ENCODE measurements at regions not wholly inside any gene's neighbourhood (a gene's known extent, or its start where the extent isn't known, plus 50 kb on each side); places are given as distances from the start of the nearest gene placed in this dataset.

GRCh38 chr3:13265507-13265906 is 154.6 kb downstream of the NUP210 start:
- no peaks in the 10 kb centered on the region; a peak in 1 of 4 replicates for H3K27me3 ChIP-seq (replicated peaks in 1 of 2; ENCODE audit: control insufficient read depth in 2 of 2, insufficient read depth in 2 of 2, low read length in 1 of 2)
- no peaks in the 10 kb centered on the region for H4K20me1 ChIP-seq (ENCODE audit: control insufficient read depth, insufficient read depth)
- SMC1A ChIA-PET (ENCODE audit: uncharacterized antibody, unreplicated experiment): no interaction called here
- H3K4me1 ChIP-seq (ENCODE audit: control insufficient read depth, insufficient read depth, low read length): peaks cover 8% of the 10 kb centered on the region; the same call in 1 of the 2 replicates
- CTCF ChIA-PET: interaction anchor here (0.8 kb wide), 1 partner anchor 12 kb away, joined by 4 read pairs; no protein-coding TSS in a partner anchor
- no peak for FAIRE-seq
- no peak overlapping the region for H3K4me3 ChIP-seq
- ATAC-seq: no peak
- no peak overlapping the region for H3K4me2 ChIP-seq (ENCODE audit: control insufficient read depth, insufficient read depth)
- H3K27ac ChIP-seq (ENCODE audit: control insufficient read depth, insufficient read depth): no peak overlapping the region
- POLR2A ChIA-PET: interaction anchor here (0.6 to 0.7 kb wide), 2 partner anchors 8 to 23 kb away, joined by 3 to 5 read pairs; no protein-coding TSS in a partner anchor
- DNase-seq (ENCODE audit: low read depth, low spot score): no peak
- H3K36me3 ChIP-seq (ENCODE audit: control insufficient read depth in 2 of 2, insufficient read depth in 2 of 2, low read length in 1 of 2): no peaks in the 10 kb centered on the region
- no peak overlapping the region for H3K9ac ChIP-seq (ENCODE audit: control insufficient read depth, insufficient read depth, low read length)
- H3K79me2 ChIP-seq (ENCODE audit: control insufficient read depth, insufficient read depth, low read length): no peaks in the 10 kb centered on the region
- RAD21 ChIA-PET (ENCODE audit: unreplicated experiment): no interaction called here
- H3K9me3 ChIP-seq (replicated peaks; ENCODE audit: control insufficient read depth, insufficient read depth, low read length): no peaks in the 10 kb centered on the region; the same call in 2 of the 3 replicates
- in situ Hi-C loops (cut with MboI) (no loop called here), intact Hi-C loops (cut with micrococcal nuclease; ENCODE audit: unreplicated experiment) (no loop called here)
- BruUV-seq (replicated peaks): no TSS peak
- H2AFZ ChIP-seq (ENCODE audit: control insufficient read depth, low read depth, low read length): no peak overlapping the region
- WGBS (ENCODE audit: insufficient coverage, insufficient replicate concordance, low lambda C conversion rate, missing lambda C conversion rate): 14% methylated on average over 3 of the region's 3 CpGs
- no peak for TF ChIP-seq ATF7 (IDR thresholded peaks at IDR 0.05; ENCODE audit: low read depth)
- TF ChIP-seq MTA3 (IDR thresholded peaks at IDR 0.05; ENCODE audit: borderline replicate concordance, low read length): no peak
- TF ChIP-seq TBL1XR1 (IDR thresholded peaks at IDR 0.05; ENCODE audit: low read depth, low read length): no peak
- TF ChIP-seq LARP7 (IDR thresholded peaks at IDR 0.05): no peak
- no peak for TF ChIP-seq CUX1 (IDR thresholded peaks at IDR 0.05; ENCODE audit: insufficient replicate concordance, low read depth, low read length)
- no peak for TF ChIP-seq EGR1 (IDR thresholded peaks at IDR 0.05; ENCODE audit: borderline replicate concordance in 1 of 2, low read depth in 2 of 2, low read length in 2 of 2)
- TF ChIP-seq, protein P1, sequence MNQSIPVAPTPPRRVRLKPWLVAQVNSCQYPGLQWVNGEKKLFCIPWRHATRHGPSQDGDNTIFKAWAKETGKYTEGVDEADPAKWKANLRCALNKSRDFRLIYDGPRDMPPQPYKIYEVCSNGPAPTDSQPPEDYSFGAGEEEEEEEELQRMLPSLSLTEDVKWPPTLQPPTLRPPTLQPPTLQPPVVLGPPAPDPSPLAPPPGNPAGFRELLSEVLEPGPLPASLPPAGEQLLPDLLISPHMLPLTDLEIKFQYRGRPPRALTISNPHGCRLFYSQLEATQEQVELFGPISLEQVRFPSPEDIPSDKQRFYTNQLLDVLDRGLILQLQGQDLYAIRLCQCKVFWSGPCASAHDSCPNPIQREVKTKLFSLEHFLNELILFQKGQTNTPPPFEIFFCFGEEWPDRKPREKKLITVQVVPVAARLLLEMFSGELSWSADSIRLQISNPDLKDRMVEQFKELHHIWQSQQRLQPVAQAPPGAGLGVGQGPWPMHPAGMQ (IDR thresholded peaks at IDR 0.05; ENCODE audit: borderline replicate concordance): no peak
- no peak for TF ChIP-seq JUND (IDR thresholded peaks at IDR 0.05; ENCODE audit: low read depth, low read length)
- no peak for TF ChIP-seq CEBPB (IDR thresholded peaks at IDR 0.05; ENCODE audit: borderline replicate concordance in 1 of 2, low read depth in 2 of 2, low read length in 2 of 2)
- TF ChIP-seq SMARCA5 (IDR thresholded peaks at IDR 0.05): peak; percentile 63
- TF ChIP-seq, protein P2, sequence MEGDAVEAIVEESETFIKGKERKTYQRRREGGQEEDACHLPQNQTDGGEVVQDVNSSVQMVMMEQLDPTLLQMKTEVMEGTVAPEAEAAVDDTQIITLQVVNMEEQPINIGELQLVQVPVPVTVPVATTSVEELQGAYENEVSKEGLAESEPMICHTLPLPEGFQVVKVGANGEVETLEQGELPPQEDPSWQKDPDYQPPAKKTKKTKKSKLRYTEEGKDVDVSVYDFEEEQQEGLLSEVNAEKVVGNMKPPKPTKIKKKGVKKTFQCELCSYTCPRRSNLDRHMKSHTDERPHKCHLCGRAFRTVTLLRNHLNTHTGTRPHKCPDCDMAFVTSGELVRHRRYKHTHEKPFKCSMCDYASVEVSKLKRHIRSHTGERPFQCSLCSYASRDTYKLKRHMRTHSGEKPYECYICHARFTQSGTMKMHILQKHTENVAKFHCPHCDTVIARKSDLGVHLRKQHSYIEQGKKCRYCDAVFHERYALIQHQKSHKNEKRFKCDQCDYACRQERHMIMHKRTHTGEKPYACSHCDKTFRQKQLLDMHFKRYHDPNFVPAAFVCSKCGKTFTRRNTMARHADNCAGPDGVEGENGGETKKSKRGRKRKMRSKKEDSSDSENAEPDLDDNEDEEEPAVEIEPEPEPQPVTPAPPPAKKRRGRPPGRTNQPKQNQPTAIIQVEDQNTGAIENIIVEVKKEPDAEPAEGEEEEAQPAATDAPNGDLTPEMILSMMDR (IDR thresholded peaks at IDR 0.05 in 2 of 3, conservative IDR thresholded peaks at IDR 0.05 in 1 of 3; ENCODE audit: control insufficient read depth in 2 of 3, extremely low read depth in 1 of 3, insufficient read depth in 1 of 3, low read depth in 3 of 3, low read length in 3 of 3): no peak
- peak; percentile 46; the same call in 1 of the 2 replicates for TF ChIP-seq ZNF217 (IDR thresholded peaks at IDR 0.05)
- no peak for TF ChIP-seq RBBP5 (conservative IDR thresholded peaks at IDR 0.05)
- no peak for TF ChIP-seq RAD21 (IDR thresholded peaks at IDR 0.05; ENCODE audit: insufficient read depth, low read depth, low read length)
- TF ChIP-seq STAT1 (conservative IDR thresholded peaks at IDR 0.05): no peak
